Mesendoderm (in vitro differentiated cells): ENCODE measurements at regions not wholly inside any gene's neighbourhood (a gene's known extent, or its start where the extent isn't known, plus 50 kb on each side); places are given as distances from the start of the nearest gene placed in this dataset.

Experiments used
- DNase-seq: peaks from one replicate; pipeline ENCODE4 v3.0.0; 2013
- H2AK5ac ChIP-seq: 2 replicates; pipeline ENCODE4 v1.6.1; 2013; ENCODE audit warnings: low read length, inconsistent platforms
- H2BK120ac ChIP-seq: 2 replicates; pipeline ENCODE4 v1.6.1; 2013; ENCODE audit warnings: low read depth, mild to moderate bottlenecking, low read length, moderate library complexity, mixed read lengths
- H2BK15ac ChIP-seq: replicated peaks from 2 replicates; pipeline ENCODE4 v1.6.1; 2013; ENCODE audit warnings: low read depth, mild to moderate bottlenecking, moderate library complexity
- H2BK5ac ChIP-seq: 2 replicates; pipeline ENCODE4 v1.6.1; 2013; ENCODE audit warnings: low read length, inconsistent platforms
- H3K18ac ChIP-seq: 2 replicates; pipeline ENCODE4 v1.6.1; 2013; ENCODE audit warnings: mild to moderate bottlenecking, low read length, mixed read lengths
- H3K23ac ChIP-seq: one replicate; pipeline ENCODE4 v1.6.1; 2013; ENCODE audit warnings: low read length
- H3K27ac ChIP-seq: 2 replicates; pipeline ENCODE4 v1.5.1; 2013; ENCODE audit warnings: low read depth, mild to moderate bottlenecking, inconsistent platforms, low read length, moderate library complexity
- H3K27me3 ChIP-seq: 2 replicates; pipeline ENCODE4 v1.6.1; 2013; ENCODE audit warnings: low read length, control low read depth, mild to moderate bottlenecking, inconsistent platforms; ENCODE audit not compliant: insufficient read depth, poor library complexity
- H3K36me3 ChIP-seq: 2 replicates; pipeline ENCODE4 v1.6.1; 2013; ENCODE audit warnings: low read length, inconsistent platforms; ENCODE audit not compliant: control insufficient read depth, insufficient read depth
- H3K4ac ChIP-seq: one replicate; pipeline ENCODE4 v1.6.1; 2013; ENCODE audit warnings: low read depth, mild to moderate bottlenecking, low read length, moderate library complexity
- H3K4me1 ChIP-seq: 2 replicates; pipeline ENCODE4 v1.6.1; 2013; ENCODE audit warnings: low read depth, low read length, inconsistent platforms; ENCODE audit not compliant: control insufficient read depth
- H3K4me2 ChIP-seq: 2 replicates; pipeline ENCODE4 v1.6.1; 2013; ENCODE audit warnings: low read length
- H3K4me3 ChIP-seq: 2 replicates; pipeline ENCODE4 v1.5.1; 2013; ENCODE audit warnings: mild to moderate bottlenecking, low read length
- H3K56ac ChIP-seq: one replicate; pipeline ENCODE4 v1.6.1; 2013; ENCODE audit warnings: low read length
- H3K79me1 ChIP-seq: 2 replicates; pipeline ENCODE4 v1.6.1; 2013; ENCODE audit warnings: low read length, inconsistent platforms
- H3K79me2 ChIP-seq: 2 replicates; pipeline ENCODE4 v1.6.1; 2013; ENCODE audit warnings: mild to moderate bottlenecking, low read length; ENCODE audit not compliant: control insufficient read depth, insufficient read depth
- H3K9ac ChIP-seq: 2 replicates; pipeline ENCODE4 v1.6.1; 2013; ENCODE audit warnings: low read length, inconsistent platforms
- H4K5ac ChIP-seq: one replicate; pipeline ENCODE4 v1.6.1; 2013; ENCODE audit warnings: low read length
- H4K8ac ChIP-seq: one replicate; pipeline ENCODE4 v1.6.1; 2013; ENCODE audit warnings: low read depth, mild to moderate bottlenecking, control low read depth, low read length, moderate library complexity
- WGBS: extraction: QIAGEN DNeasy Blood & Tissue Kit; methylation state at CpG from one replicate; pipeline ENCODE4 v1.1.7; 2013; ENCODE audit warnings: low lambda C conversion rate, missing lambda C conversion rate; ENCODE audit not compliant: insufficient coverage; ENCODE audit errors: extremely low coverage; 5-methylcytosine and 5-hydroxymethylcytosine counted together

DNA sequence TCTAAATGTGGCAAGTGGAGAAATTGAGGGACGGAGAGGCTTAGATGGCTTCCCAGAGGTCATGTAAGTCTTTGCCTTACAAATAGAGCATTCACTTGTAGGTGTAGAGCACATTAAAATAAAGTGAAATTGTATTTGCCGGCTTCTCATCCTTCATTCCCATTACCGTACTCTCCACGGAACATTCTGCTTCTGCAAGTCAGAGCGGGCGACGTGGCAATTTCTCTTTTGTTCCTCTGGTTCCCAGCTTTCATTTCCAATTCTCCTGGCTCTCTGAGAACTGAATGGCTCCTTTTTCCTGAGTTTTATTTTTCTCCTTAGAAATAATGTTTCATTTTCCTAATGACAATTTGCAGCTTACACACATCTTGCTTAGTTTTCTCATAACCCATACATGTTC, 51.3 kb upstream of the PFKP start:
- Histone ChIP-seq H3K9ac (no peak overlapping the region), H3K79me1 (no peaks in the 10 kb centered on the region), H3K4me1 (no peaks in the 10 kb centered on the region), H2BK15ac (no peak overlapping the region), H3K27ac (no peak overlapping the region), H3K4me2 (no peak overlapping the region), H4K5ac (no peak overlapping the region), H3K79me2 (no peaks in the 10 kb centered on the region), H3K4me3 (no peak overlapping the region), H3K27me3 (no peaks in the 10 kb centered on the region), H3K23ac (no peak overlapping the region), H2BK5ac (no peak overlapping the region), H2BK120ac (no peak overlapping the region), H4K8ac (no peak overlapping the region), H3K36me3 (no peaks in the 10 kb centered on the region), H3K18ac (no peak overlapping the region), H2AK5ac (no peak overlapping the region), H3K4ac (no peak overlapping the region), H3K56ac (no peak overlapping the region)
- no peak for DNase-seq
- no CpG with 5 or more reads among the region's 7 CpGs for WGBS

DNA sequence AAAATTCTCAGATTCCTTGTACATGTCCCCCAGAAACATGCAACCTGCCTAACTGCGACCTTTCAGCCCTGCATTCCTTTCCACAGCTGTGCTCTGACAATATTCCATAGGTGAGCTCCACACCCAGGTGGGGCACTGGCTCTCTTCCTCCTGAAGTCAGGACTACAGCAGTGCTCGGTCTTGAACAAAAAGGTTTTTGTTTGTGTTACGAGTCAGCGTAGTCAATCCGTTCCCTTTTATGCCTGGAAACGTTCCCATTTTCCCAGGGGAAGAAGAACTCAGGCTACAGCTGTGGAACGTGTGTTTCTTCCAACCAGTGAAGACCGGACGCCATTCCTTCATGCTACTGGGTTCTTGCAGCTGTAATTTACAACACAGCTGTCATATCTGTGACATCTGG, 52.4 kb upstream of the PFKP start:
- Histone ChIP-seq H3K79me1 (no peaks in the 10 kb centered on the region), H3K36me3 (no peaks in the 10 kb centered on the region), H3K4ac (no peak overlapping the region), H3K4me2 (no peak overlapping the region), H3K23ac (no peak overlapping the region), H2BK5ac (no peak overlapping the region), H3K18ac (no peak overlapping the region), H2BK15ac (no peak overlapping the region), H3K9ac (no peak overlapping the region), H4K8ac (no peak overlapping the region), H2AK5ac (no peak overlapping the region), H2BK120ac (no peak overlapping the region), H3K56ac (no peak overlapping the region), H4K5ac (no peak overlapping the region), H3K79me2 (no peaks in the 10 kb centered on the region), H3K27me3 (no peaks in the 10 kb centered on the region), H3K4me1 (no peaks in the 10 kb centered on the region), H3K27ac (no peak overlapping the region), H3K4me3 (no peak overlapping the region)
- WGBS = no CpG with 5 or more reads among the region's 9 CpGs
- DNase-seq = no peak

DNA sequence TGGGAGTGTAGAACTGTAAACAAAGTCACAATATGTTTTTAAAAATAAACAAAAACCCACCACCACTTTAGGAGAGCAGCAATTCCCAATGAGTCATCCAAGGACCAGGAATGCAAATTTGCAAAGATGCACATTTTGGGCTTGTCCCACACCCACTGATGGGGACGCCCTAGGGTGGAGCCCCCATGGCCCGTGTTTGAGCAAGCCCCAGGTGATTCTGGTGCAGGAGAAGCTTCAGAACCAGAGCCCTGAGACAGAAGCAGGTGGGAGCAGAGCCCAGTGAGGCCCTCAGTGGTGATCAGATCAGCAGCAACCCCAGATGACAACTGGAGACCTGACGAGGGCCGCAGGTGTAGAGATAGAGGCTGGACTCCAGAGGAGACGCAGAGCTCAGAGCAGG, 55.1 kb upstream of the PFKP start:
- no peak overlapping the region for H2BK15ac ChIP-seq
- H3K27me3 ChIP-seq = no peaks in the 10 kb centered on the region
- H3K36me3 ChIP-seq = no peaks in the 10 kb centered on the region
- no peak overlapping the region for H4K5ac ChIP-seq
- no CpG with 5 or more reads among the region's 5 CpGs for WGBS
- no peaks in the 10 kb centered on the region for H3K79me1 ChIP-seq
- no peak overlapping the region for H3K18ac ChIP-seq
- no peak overlapping the region for H2BK5ac ChIP-seq
- DNase-seq = no peak
- H3K4me1 ChIP-seq = no peaks in the 10 kb centered on the region
- no peak overlapping the region for H3K4me3 ChIP-seq
- H3K23ac ChIP-seq = no peak overlapping the region
- no peak overlapping the region for H3K27ac ChIP-seq
- no peaks in the 10 kb centered on the region for H3K79me2 ChIP-seq
- H4K8ac ChIP-seq = no peak overlapping the region
- no peak overlapping the region for H3K4me2 ChIP-seq
- H3K56ac ChIP-seq = no peak overlapping the region
- no peak overlapping the region for H3K4ac ChIP-seq
- no peak overlapping the region for H3K9ac ChIP-seq
- H2BK120ac ChIP-seq = no peak overlapping the region
- H2AK5ac ChIP-seq = no peak overlapping the region

DNA sequence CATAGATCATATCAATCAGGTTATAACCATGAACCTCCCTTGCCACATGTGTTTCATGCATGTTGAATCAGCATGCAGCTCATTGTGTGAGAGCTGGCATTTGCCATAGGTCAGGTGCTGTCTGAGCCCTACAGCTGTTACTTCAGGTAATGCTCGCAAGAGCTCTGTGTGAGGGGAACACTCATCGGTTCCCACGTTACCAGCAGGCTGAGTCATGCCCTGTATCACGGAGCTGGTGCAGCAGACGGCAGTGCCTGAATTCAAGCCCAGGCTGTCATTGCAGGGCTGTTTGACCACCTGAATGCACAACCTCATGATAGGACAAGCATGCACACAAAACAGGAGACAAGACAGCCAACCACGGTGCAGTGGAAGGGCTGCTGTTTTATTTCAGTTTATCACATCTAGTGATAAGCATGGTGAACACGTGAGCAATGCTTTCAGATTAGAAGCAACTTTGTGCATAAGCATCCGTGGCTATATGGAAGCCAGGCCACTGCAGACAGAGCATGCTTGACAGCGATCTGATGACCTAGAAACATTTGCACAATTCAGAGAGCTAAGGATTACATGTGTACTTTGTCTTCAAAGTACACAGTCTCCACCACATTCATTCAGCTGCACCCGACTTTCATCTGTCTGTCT, 56.4 kb upstream of the PFKP start:
- Histone ChIP-seq H2BK120ac (no peak overlapping the region), H2BK15ac (no peak overlapping the region), H3K56ac (no peak overlapping the region), H3K18ac (no peak overlapping the region), H3K79me1 (no peaks in the 10 kb centered on the region), H3K23ac (peak overlapping the region; percentile 15), H2BK5ac (no peak overlapping the region), H3K9ac (no peak overlapping the region), H2AK5ac (no peak overlapping the region), H3K27ac (no peak overlapping the region), H3K27me3 (no peaks in the 10 kb centered on the region), H3K4me2 (no peak overlapping the region), H3K36me3 (no peaks in the 10 kb centered on the region), H3K4ac (no peak overlapping the region), H4K8ac (no peak overlapping the region), H3K79me2 (no peaks in the 10 kb centered on the region), H4K5ac (no peak overlapping the region), H3K4me3 (no peak overlapping the region), H3K4me1 (no peaks in the 10 kb centered on the region)
- peak; percentile 11 for DNase-seq
- no CpG with 5 or more reads among the region's 10 CpGs for WGBS

DNA sequence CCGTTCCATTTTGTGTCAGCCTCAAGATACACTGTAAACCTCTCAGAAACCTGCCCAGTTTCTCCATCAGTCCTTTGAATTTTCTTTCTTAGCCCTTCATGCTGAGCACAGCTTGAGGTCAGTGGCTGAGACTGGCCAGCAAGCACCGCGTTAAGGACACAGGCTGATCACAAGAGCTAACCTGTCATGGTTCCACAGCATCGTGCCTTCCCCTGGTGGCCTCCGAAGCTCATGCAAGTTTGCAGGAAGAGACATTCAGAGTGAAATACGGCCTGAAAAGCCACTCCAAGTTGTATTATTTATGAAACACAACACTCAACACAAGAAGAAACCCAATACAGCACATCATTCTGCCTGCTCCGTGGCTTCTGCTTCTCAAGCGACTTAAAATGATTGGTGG, 57.0 kb upstream of the PFKP start:
- no CpG with 5 or more reads among the region's 8 CpGs for WGBS

DNA sequence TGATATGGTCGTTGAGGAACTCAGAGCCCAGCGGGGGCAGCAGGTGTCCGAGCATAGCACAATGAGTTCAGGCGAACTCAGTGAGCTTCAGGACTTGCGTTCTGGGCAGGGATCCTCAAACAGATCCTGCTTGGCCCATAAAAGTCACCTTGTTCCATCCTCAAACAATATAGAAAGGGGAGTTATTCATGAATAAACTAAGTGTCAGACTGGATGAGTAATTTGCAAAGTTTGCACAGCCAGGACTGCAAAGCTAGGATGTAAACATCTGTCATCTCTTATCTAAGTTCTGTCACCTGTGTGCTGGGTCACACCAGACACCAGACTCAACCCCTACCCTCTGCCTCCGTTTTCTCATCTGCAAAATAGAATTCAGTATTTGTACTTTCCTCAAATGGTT, 58.0 kb upstream of the PFKP start:
- Histone ChIP-seq H3K23ac (no peak overlapping the region), H4K8ac (no peak overlapping the region), H3K27me3 (no peaks in the 10 kb centered on the region), H3K9ac (no peak overlapping the region), H3K4ac (no peak overlapping the region), H3K79me1 (no peaks in the 10 kb centered on the region), H3K4me2 (no peak overlapping the region), H3K36me3 (no peaks in the 10 kb centered on the region), H2BK120ac (no peak overlapping the region), H3K18ac (no peak overlapping the region), H2AK5ac (no peak overlapping the region), H4K5ac (no peak overlapping the region), H3K4me1 (no peaks in the 10 kb centered on the region), H3K4me3 (no peak overlapping the region), H3K56ac (no peak overlapping the region), H3K27ac (no peak overlapping the region), H2BK15ac (no peak overlapping the region), H2BK5ac (no peak overlapping the region), H3K79me2 (no peaks in the 10 kb centered on the region)
- no CpG with 5 or more reads among the region's 6 CpGs for WGBS
- no peak for DNase-seq

More for the DNA sequence above, 57.0 kb upstream of the PFKP start:
- no peak overlapping the region for H3K23ac ChIP-seq
- H3K4me3 ChIP-seq = no peak overlapping the region
- H2BK120ac ChIP-seq = no peak overlapping the region
- H3K18ac ChIP-seq = no peak overlapping the region
- H3K27me3 ChIP-seq = no peaks in the 10 kb centered on the region
- H3K4me2 ChIP-seq = no peak overlapping the region
- H2BK15ac ChIP-seq = no peak overlapping the region
- H3K4me1 ChIP-seq = no peaks in the 10 kb centered on the region
- H3K56ac ChIP-seq = no peak overlapping the region
- no peak overlapping the region for H2BK5ac ChIP-seq
- no peak overlapping the region for H3K4ac ChIP-seq
- H3K79me1 ChIP-seq = no peaks in the 10 kb centered on the region
- no peak overlapping the region for H3K27ac ChIP-seq
- no peak overlapping the region for H4K8ac ChIP-seq
- peak; percentile 37 for DNase-seq
- no peak overlapping the region for H3K9ac ChIP-seq
- H3K36me3 ChIP-seq = no peaks in the 10 kb centered on the region
- H3K79me2 ChIP-seq = no peaks in the 10 kb centered on the region
- no peak overlapping the region for H4K5ac ChIP-seq
- H2AK5ac ChIP-seq = no peak overlapping the region
